K562 (cell line): ENCODE measurements at regions not wholly inside any gene's neighbourhood (a gene's known extent, or its start where the extent isn't known, plus 50 kb on each side); places are given as distances from the start of the nearest gene placed in this dataset.
A peak's percentile ranks its signal among the peaks of the same experiment; 100 is the strongest.

Source experiments
- ETV6 ChIP-seq, 3 experiments: fragments of 150-350 bp in 1 of 3; sonication (generic) in 1 of 3; formaldehyde crosslinking in 1 of 3; IDR thresholded peaks; 2 replicates each; pipeline versions ENCODE4 v1.6.1 to v1.8.0; 2014 to 2022; ENCODE audit warnings: borderline replicate concordance in 2 of 3, low read depth in 2 of 3, antibody characterized with exemption in 1 of 3, low read length in 1 of 3, mild to moderate bottlenecking in 1 of 3, missing genetic modification reagents in 1 of 3
- IRF2 ChIP-seq: sonication (generic); formaldehyde crosslinking; IDR thresholded peaks from 2 replicates; pipeline ENCODE4 v1.8.1; 2022; ENCODE audit warnings: mild to moderate bottlenecking, missing genetic modification reagents
- KLF16 ChIP-seq: IDR thresholded peaks from 2 replicates; pipeline ENCODE4 v1.6.1; 2016; ENCODE audit warnings: antibody characterized with exemption
- NCOA2 ChIP-seq, 2 experiments: fragments of 450-650 bp; IDR thresholded peaks; 2 replicates each; pipeline ENCODE4 v1.6.1; 2018; ENCODE audit warnings: mild to moderate bottlenecking in 2 of 2, moderate library complexity in 1 of 2; ENCODE audit not compliant: partially characterized antibody in 2 of 2
- NFIX ChIP-seq: fragments of 250-450 bp; sonication (Bioruptor Pico); IDR thresholded peaks from 2 replicates; pipeline ENCODE4 v1.4.0; 2020; ENCODE audit warnings: low read depth, mild to moderate bottlenecking, moderate library complexity
- RBM39 ChIP-seq: fragments of 200-400 bp; formaldehyde crosslinking; optimal IDR thresholded peaks from 2 replicates; pipeline ENCODE3; 2018; ENCODE audit warnings: low read depth, low read length
- RNF2 ChIP-seq: sonication (generic); IDR thresholded peaks from 2 replicates; pipeline ENCODE4 v1.6.1; 2016
- SRF ChIP-seq, 2 experiments: fragments of 250-450, 450-650 bp in 1 of 2; sonication (Bioruptor Pico) in 1 of 2; sonication (generic) in 1 of 2; formaldehyde crosslinking; IDR thresholded peaks; 2 replicates each; pipeline versions ENCODE4 v1.5.0 to v1.5.1; 2020 to 2022; ENCODE audit warnings: mild to moderate bottlenecking in 1 of 2, missing genetic modification reagents in 1 of 2
- TCF15 ChIP-seq: fragments of 250-450 bp; sonication (Bioruptor Pico); IDR thresholded peaks from 2 replicates; pipeline ENCODE4 v1.8.0; 2022; ENCODE audit warnings: moderate library complexity, mild to moderate bottlenecking, inconsistent platforms
- ZNF407 ChIP-seq: fragments of 450-650 bp; IDR thresholded peaks from 2 replicates; pipeline ENCODE4 v1.6.1; 2016; ENCODE audit warnings: low read depth
- ZNF584 ChIP-seq: fragments of 200-800 bp; sonication (Bioruptor generic); IDR thresholded peaks from 2 replicates; pipeline ENCODE4 v1.6.1; 2016; ENCODE audit warnings: low read depth, mild to moderate bottlenecking, missing genetic modification characterization, missing compliant biosample characterization
- TF ChIP-seq, protein P1 (sequence below): fragments of 450-650 bp; formaldehyde crosslinking; IDR thresholded peaks from 2 replicates; pipeline ENCODE4 v1.4.0; 2020; ENCODE audit warnings: mild to moderate bottlenecking, moderate library complexity
- TF ChIP-seq, protein P2 (sequence below): fragments of 450-650 bp; formaldehyde crosslinking; IDR thresholded peaks from 2 replicates; pipeline ENCODE4 v1.4.0; 2020; ENCODE audit warnings: mild to moderate bottlenecking, mixed read lengths

- TF ChIP-seq ZNF407, result no peak
- TF ChIP-seq IRF2 (CRISPR knock-in tag), result no peak
- no peak for TF ChIP-seq RBM39
- no peak for TF ChIP-seq SRF (CRISPR knock-in tag; IDR thresholded peaks at IDR 0.05)
- TF ChIP-seq, protein P1, sequence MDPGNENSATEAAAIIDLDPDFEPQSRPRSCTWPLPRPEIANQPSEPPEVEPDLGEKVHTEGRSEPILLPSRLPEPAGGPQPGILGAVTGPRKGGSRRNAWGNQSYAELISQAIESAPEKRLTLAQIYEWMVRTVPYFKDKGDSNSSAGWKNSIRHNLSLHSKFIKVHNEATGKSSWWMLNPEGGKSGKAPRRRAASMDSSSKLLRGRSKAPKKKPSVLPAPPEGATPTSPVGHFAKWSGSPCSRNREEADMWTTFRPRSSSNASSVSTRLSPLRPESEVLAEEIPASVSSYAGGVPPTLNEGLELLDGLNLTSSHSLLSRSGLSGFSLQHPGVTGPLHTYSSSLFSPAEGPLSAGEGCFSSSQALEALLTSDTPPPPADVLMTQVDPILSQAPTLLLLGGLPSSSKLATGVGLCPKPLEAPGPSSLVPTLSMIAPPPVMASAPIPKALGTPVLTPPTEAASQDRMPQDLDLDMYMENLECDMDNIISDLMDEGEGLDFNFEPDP (CRISPR knock-in tag), result no peak
- TF ChIP-seq KLF16, result peak; percentile 58; the same call in 1 of the 2 replicates
- TF ChIP-seq NCOA2 (IDR thresholded peaks at IDR 0.05; ENCODE audit: partially characterized antibody in 2 of 2), result no peak
- TF ChIP-seq, protein P2, sequence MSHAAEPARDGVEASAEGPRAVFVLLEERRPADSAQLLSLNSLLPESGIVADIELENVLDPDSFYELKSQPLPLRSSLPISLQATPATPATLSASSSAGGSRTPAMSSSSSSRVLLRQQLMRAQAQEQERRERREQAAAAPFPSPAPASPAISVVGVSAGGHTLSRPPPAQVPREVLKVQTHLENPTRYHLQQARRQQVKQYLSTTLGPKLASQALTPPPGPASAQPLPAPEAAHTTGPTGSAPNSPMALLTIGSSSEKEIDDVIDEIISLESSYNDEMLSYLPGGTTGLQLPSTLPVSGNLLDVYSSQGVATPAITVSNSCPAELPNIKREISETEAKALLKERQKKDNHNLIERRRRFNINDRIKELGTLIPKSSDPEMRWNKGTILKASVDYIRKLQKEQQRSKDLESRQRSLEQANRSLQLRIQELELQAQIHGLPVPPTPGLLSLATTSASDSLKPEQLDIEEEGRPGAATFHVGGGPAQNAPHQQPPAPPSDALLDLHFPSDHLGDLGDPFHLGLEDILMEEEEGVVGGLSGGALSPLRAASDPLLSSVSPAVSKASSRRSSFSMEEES (CRISPR knock-in tag), result no peak
- TF ChIP-seq NFIX (CRISPR knock-in tag), result no peak
- TF ChIP-seq ZNF584, result no peak
- peak; percentile 24; the same call in 1 of the 2 replicates for TF ChIP-seq RNF2
- no peak for TF ChIP-seq TCF15 (CRISPR knock-in tag)
- no peak for TF ChIP-seq ETV6 (IDR thresholded peaks at IDR 0.05; ENCODE audit: borderline replicate concordance in 1 of 2, low read depth in 2 of 2, low read length in 1 of 2)
- TF ChIP-seq ETV6 (CRISPR knock-in tag; IDR thresholded peaks at IDR 0.05; ENCODE audit: borderline replicate concordance), result no peak
These were observed 180.6 kb upstream of the NEBL start (continued) for GRCh38 chr10:21077681-21078080.
